ENCODE measurements at regions not wholly inside any gene's neighbourhood (a gene's known extent, or its start where the extent isn't known, plus 50 kb on each side); places are given as distances from the start of the nearest gene placed in this dataset.

DNA sequence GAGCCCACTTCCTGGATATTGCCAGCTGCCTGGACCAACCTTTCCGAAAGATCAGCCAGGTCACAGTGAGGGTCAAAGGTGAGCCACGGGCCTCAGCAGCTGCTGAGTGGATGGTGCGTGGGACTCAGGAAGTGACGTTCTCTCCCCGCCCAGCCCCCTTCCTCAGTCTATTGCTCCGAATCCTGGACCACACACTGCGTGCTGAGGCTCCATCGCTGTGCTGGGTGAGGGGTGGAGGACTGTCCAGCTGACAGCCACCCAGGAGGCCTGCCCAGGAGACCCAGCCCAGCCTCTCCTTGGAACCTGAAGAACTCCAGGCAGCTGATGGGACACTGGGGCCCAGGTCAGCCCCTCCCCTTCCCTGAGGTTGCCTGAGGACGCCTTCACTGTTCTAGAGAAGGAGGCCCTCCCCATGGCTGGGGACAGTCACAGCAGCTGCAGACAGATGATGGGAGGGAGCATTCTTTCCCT is 94.4 kb upstream of the CD93 start:
- TF ChIP-seq, protein P1, sequence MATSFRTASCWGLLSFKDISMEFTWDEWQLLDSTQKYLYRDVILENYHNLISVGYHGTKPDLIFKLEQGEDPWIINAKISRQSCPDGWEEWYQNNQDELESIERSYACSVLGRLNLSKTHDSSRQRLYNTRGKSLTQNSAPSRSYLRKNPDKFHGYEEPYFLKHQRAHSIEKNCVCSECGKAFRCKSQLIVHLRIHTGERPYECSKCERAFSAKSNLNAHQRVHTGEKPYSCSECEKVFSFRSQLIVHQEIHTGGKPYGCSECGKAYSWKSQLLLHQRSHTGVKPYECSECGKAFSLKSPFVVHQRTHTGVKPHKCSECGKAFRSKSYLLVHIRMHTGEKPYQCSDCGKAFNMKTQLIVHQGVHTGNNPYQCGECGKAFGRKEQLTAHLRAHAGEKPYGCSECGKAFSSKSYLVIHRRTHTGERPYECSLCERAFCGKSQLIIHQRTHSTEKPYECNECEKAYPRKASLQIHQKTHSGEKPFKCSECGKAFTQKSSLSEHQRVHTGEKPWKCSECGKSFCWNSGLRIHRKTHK (tag by site-specific recombination; IDR thresholded peaks at IDR 0.05), result no peak
- TF ChIP-seq ZNF473 (tag by site-specific recombination; IDR thresholded peaks at IDR 0.05) (no peak), ZFP37 (tag by site-specific recombination; IDR thresholded peaks at IDR 0.05) (no peak), SCRT2 (tag by site-specific recombination; IDR thresholded peaks at IDR 0.05) (no peak), ZNF548 (tag by site-specific recombination; IDR thresholded peaks at IDR 0.05) (no peak), ZSCAN30 (tag by site-specific recombination; IDR thresholded peaks at IDR 0.05) (no peak), ZNF843 (tag by site-specific recombination; IDR thresholded peaks at IDR 0.05) (no peak)
- TF ChIP-seq, protein P2, sequence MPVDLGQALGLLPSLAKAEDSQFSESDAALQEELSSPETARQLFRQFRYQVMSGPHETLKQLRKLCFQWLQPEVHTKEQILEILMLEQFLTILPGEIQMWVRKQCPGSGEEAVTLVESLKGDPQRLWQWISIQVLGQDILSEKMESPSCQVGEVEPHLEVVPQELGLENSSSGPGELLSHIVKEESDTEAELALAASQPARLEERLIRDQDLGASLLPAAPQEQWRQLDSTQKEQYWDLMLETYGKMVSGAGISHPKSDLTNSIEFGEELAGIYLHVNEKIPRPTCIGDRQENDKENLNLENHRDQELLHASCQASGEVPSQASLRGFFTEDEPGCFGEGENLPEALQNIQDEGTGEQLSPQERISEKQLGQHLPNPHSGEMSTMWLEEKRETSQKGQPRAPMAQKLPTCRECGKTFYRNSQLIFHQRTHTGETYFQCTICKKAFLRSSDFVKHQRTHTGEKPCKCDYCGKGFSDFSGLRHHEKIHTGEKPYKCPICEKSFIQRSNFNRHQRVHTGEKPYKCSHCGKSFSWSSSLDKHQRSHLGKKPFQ (tag by site-specific recombination; IDR thresholded peaks at IDR 0.05), result no peak

DNA sequence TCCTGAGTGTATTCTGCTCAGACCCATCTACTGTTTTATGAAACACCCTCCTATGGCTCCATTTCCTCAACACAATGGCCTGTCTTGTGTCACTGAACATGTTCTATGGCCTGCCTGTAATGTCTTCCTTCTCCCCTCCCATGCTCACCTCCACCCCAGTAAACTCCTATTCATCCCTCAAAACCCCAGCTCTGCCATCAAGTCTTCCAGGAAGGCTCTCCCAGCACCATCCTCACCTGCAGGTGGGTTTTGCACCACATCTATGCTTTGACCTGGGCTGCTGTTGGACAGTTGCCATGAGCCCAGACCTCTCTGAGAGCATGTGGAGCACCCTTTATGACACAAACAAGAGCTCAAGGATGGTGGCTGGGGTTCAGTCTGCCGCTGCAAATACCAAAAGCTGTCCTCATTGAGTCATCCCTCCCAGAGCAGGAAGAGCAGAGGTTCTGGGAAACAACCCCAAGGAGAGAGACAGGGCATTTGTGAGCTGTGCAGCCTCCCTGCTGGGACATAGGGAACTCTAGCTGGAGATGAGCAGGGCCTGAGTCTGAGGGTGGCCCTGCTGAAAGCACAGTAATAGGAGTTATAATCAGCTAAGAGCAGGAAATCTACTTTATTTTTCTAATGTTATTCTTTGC is 93.8 kb upstream of the CD93 start:
- H3K9me3 ChIP-seq (ENCODE audit: control insufficient read depth, insufficient read depth, low read depth, low read length), result no peaks in the 10 kb centered on the region
- no peak overlapping the region for H3K4me3 ChIP-seq (ENCODE audit: low read depth, low read length)
- no peak for TF ChIP-seq ZNF16 (tag by site-specific recombination; IDR thresholded peaks at IDR 0.05; ENCODE audit: low read depth)
- peak; percentile 91 for TF ChIP-seq ZFP3 (tag by site-specific recombination; IDR thresholded peaks at IDR 0.05; ENCODE audit: low read depth)
- TF ChIP-seq, protein P3, sequence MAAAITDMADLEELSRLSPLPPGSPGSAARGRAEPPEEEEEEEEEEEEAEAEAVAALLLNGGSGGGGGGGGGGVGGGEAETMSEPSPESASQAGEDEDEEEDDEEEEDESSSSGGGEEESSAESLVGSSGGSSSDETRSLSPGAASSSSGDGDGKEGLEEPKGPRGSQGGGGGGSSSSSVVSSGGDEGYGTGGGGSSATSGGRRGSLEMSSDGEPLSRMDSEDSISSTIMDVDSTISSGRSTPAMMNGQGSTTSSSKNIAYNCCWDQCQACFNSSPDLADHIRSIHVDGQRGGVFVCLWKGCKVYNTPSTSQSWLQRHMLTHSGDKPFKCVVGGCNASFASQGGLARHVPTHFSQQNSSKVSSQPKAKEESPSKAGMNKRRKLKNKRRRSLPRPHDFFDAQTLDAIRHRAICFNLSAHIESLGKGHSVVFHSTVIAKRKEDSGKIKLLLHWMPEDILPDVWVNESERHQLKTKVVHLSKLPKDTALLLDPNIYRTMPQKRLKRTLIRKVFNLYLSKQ (tag by site-specific recombination; IDR thresholded peaks at IDR 0.05; ENCODE audit: borderline replicate concordance), result no peak
- H3K4me1 ChIP-seq (ENCODE audit: control insufficient read depth, insufficient read depth, low read length), result no peaks in the 10 kb centered on the region
- no peaks in the 10 kb centered on the region for H3K36me3 ChIP-seq (ENCODE audit: control insufficient read depth in 2 of 2, insufficient read depth in 1 of 2, low read length in 2 of 2)
- no peak overlapping the region for H3K27ac ChIP-seq (ENCODE audit: extremely low read depth, low read depth, low read length)
- POLR2A ChIA-PET, result no interaction called here
- CTCF ChIA-PET, result interaction anchor here (0.8 kb wide), 1 partner anchor 10 kb away, joined by 4 read pairs; no protein-coding TSS in a partner anchor

More for the DNA sequence above, 94.4 kb upstream of the CD93 start:
- H3K9me3 ChIP-seq (ENCODE audit: control insufficient read depth, insufficient read depth, low read depth, low read length), result no peaks in the 10 kb centered on the region
- H3K27ac ChIP-seq (ENCODE audit: extremely low read depth, low read depth, low read length), result no peak overlapping the region
- H3K36me3 ChIP-seq (ENCODE audit: control insufficient read depth in 2 of 2, insufficient read depth in 1 of 2, low read length in 2 of 2), result no peaks in the 10 kb centered on the region
- ChIA-PET POLR2A (no interaction called here), CTCF (interaction anchor here (0.8 kb wide), 1 partner anchor 11 kb away, joined by 4 read pairs; no protein-coding TSS in a partner anchor)
- no peaks in the 10 kb centered on the region for H3K4me1 ChIP-seq (ENCODE audit: control insufficient read depth, insufficient read depth, low read length)
- H3K4me3 ChIP-seq (ENCODE audit: low read depth, low read length), result no peak overlapping the region

DNA sequence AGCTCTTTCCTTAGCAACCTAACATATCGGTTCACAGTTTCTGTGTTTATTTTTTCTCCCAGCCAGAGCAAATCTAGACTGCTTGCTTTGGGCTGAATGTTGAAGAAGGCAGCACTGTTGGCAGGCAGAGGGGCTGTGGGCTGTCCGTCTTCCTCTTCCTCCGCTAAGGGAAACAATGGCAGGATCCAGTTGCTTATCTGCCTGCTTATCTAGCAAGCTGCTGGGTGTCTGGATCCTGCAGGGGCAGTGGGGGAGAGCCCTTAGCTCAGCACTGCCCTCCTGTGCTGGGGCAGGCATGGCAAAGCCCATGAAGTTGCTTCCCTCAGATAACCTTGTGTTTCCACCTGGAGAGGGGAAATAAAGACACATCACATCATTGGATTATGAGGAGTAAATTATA is 92.7 kb upstream of the CD93 start:
- CTCF ChIA-PET, result interaction anchor here (1.0 kb wide), 1 partner anchor 99 kb away, joined by 3 read pairs; no protein-coding TSS in a partner anchor
- Histone ChIP-seq H3K27ac (ENCODE audit: extremely low read depth, low read depth, low read length) (no peak overlapping the region), H3K4me3 (ENCODE audit: low read depth, low read length) (no peak overlapping the region), H3K4me1 (ENCODE audit: control insufficient read depth, insufficient read depth, low read length) (no peaks in the 10 kb centered on the region), H3K36me3 (ENCODE audit: control insufficient read depth in 2 of 2, insufficient read depth in 1 of 2, low read length in 2 of 2) (no peaks in the 10 kb centered on the region), H3K9me3 (ENCODE audit: control insufficient read depth, insufficient read depth, low read depth, low read length) (no peaks in the 10 kb centered on the region)
- POLR2A ChIA-PET, result no interaction called here
- TF ChIP-seq SP3 (tag by site-specific recombination; IDR thresholded peaks at IDR 0.05), result no peak
- TF ChIP-seq ZNF76 (tag by site-specific recombination; IDR thresholded peaks at IDR 0.05; ENCODE audit: borderline replicate concordance, low read depth), result no peak
- TF ChIP-seq ZNF707 (tag by site-specific recombination; IDR thresholded peaks at IDR 0.05), result no peak
- TF ChIP-seq, protein P2 (tag by site-specific recombination; IDR thresholded peaks at IDR 0.05), result no peak
- peak; percentile 22; the same call in 1 of the 2 replicates for TF ChIP-seq ZIC2 (tag by site-specific recombination; IDR thresholded peaks at IDR 0.05)
- no peak for TF ChIP-seq ZNF501 (tag by site-specific recombination; IDR thresholded peaks at IDR 0.05)
